Kidney (tissue), 13 donors: ENCODE measurements at regions not wholly inside any gene's neighbourhood (a gene's known extent, or its start where the extent isn't known, plus 50 kb on each side); places are given as distances from the start of the nearest gene placed in this dataset.

ENCODE experiments used
- DNase-seq, 5 donors: peaks; one replicate each; pipeline ENCODE4 v3.0.0-alpha.2; 2013 to 2020
- FAIRE-seq: peaks from 2 replicates; lab custom pipeline; 2012; peaks lifted over from hg19 to GRCh38; lab: Jason Lieb, UNC
- H3K27ac ChIP-seq, 2 donors: one replicate each; pipeline ENCODE4 v1.7.0; 2013; ENCODE audit warnings: low read depth in 2 of 2, low read length in 2 of 2, inconsistent platforms in 1 of 2
- H3K27me3 ChIP-seq: one replicate; pipeline ENCODE4 v1.7.1; 2013; ENCODE audit warnings: low read length, inconsistent platforms; ENCODE audit not compliant: control insufficient read depth, insufficient read depth
- H3K36me3 ChIP-seq, 3 donors: one replicate each; pipeline versions ENCODE4 v1.7.0 to v1.7.1; 2013; ENCODE audit warnings: low read length in 3 of 3, control low read depth in 1 of 3, inconsistent platforms in 1 of 3; ENCODE audit not compliant: insufficient read depth in 3 of 3, control insufficient read depth in 2 of 3
- H3K4me1 ChIP-seq, 3 donors: one replicate each; pipeline versions ENCODE4 v1.7.0 to v1.7.1; 2013; ENCODE audit warnings: low read length in 3 of 3, inconsistent platforms in 1 of 3, low read depth in 1 of 3; ENCODE audit not compliant: control insufficient read depth in 2 of 3, insufficient read depth in 2 of 3
- H3K4me3 ChIP-seq, 3 donors: one replicate each; pipeline versions ENCODE4 v1.7.0 to v1.8.1; 2013; ENCODE audit warnings: low read length in 3 of 3, control low read depth in 1 of 3, inconsistent platforms in 1 of 3
- H3K9ac ChIP-seq, 3 donors: one replicate each; pipeline versions ENCODE4 v1.7.0 to v1.7.1; 2013; ENCODE audit warnings: low read length in 3 of 3, control low read depth in 1 of 3, inconsistent platforms in 1 of 3
- H3K9me3 ChIP-seq, 3 donors: one replicate each; pipeline versions ENCODE4 v1.7.0 to v1.7.1; 2013; ENCODE audit warnings: low read length in 3 of 3, control low read depth in 1 of 3, inconsistent platforms in 1 of 3; ENCODE audit not compliant: control insufficient read depth in 2 of 3, insufficient read depth in 1 of 3
- CTCF ChIP-seq: IDR thresholded peaks from 3 replicates; pipeline ENCODE4 v1.5.1; 2012; ENCODE audit warnings: mild to moderate bottlenecking, moderate library complexity, borderline replicate concordance; ENCODE audit not compliant: insufficient read depth; ENCODE audit errors: extremely low read depth
- intact Hi-C: fragments of 100-400 bp; cut with DNase I; formaldehyde crosslinking; loops from one replicate; pipeline ENCODE4 v1.11.1; 2022
- donor health status: control.
- donor health status: control.
- donor health status: control.
- donor health status: control.
- donor health status: control.
- donor health status: DM: yes; HTN: yes; CAD: no.
- donor health status: Normal renal cell carcinoma (clear cell type).

DNA sequence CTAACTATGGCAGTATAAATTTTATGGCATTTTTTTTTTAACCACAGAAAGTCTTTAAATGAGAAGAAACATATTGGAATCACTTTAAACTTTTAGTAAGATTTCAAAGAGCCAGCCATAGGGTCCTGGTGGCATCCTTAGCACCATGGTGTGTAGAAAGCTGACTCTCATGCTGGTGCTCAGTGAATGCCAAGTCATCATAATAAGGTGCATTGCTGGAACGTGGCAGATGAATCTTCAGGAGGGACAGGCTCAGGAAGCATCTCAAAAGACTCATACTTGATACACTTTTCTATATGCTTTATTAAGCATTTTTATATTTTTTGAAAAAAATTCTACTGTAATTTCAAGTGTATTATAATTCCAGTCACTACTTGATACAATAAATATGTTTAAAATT lies 274.2 kb downstream of the ZIC4 start:
- no peaks in the 10 kb centered on the region for H3K4me1 ChIP-seq
- H3K4me3 ChIP-seq, result no peak overlapping the region
- no peaks in the 10 kb centered on the region for H3K9me3 ChIP-seq
- no peaks in the 10 kb centered on the region for H3K27me3 ChIP-seq
- FAIRE-seq (no peak), DNase-seq (no peak)
- intact Hi-C loops, result no loop called here
- no peak overlapping the region for H3K9ac ChIP-seq
- H3K36me3 ChIP-seq, result no peaks in the 10 kb centered on the region
- no peak for TF ChIP-seq CTCF
- no peak overlapping the region for H3K27ac ChIP-seq

DNA sequence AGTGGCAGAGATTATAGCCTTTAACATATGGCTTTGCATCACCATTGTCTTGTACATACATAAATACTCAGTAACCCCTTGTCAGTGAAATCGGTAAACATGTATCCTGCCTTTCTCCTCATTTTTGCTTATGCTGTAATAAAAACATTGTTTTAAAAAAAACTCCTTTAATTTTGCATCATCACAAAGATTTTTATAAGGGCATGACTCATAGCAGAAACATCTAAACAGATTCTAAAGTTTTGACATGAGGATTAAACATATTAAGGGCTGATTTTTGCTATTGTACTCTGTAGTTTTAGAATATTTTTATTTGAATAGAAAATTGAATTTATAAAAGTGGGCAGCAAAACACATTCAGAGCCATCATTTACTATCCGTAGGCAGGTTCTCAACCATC lies 275.9 kb downstream of the ZIC4 start:
- Histone ChIP-seq H3K4me1 (no peaks in the 10 kb centered on the region), H3K9ac (no peak overlapping the region), H3K27me3 (no peaks in the 10 kb centered on the region), H3K4me3 (no peak overlapping the region), H3K9me3 (no peaks in the 10 kb centered on the region), H3K27ac (no peak overlapping the region), H3K36me3 (no peaks in the 10 kb centered on the region)
- TF ChIP-seq CTCF, result no peak
- DNase-seq, result no peak
- FAIRE-seq, result no peak
- intact Hi-C loops, result no loop called here

DNA sequence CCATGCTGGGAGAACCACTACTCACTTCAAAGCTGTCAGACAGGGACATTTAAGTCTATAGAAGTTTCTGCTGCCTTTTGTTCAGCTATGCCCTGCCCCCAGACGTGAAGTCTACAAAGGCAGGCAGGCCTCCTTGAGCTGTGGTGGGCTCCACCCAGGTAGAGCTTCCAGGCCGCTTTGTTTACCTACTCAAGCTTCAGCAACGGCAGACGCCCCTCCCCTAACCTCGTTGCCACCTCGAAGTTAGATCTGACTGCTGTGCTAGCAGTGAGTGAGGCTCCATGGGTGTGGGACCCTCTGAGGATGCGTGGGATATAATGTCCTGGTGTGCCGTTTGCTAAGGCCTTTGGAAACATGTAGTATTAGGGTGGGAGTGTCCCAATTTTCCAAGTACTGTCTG lies 276.7 kb downstream of the ZIC4 start:
- no peak for DNase-seq
- Histone ChIP-seq H3K27me3 (no peaks in the 10 kb centered on the region), H3K4me3 (no peak overlapping the region), H3K9ac (no peak overlapping the region), H3K36me3 (no peaks in the 10 kb centered on the region), H3K9me3 (no peaks in the 10 kb centered on the region), H3K27ac (no peak overlapping the region), H3K4me1 (no peaks in the 10 kb centered on the region)
- TF ChIP-seq CTCF, result no peak
- no peak for FAIRE-seq
- intact Hi-C loops, result no loop called here

- Histone ChIP-seq H3K4me1 (no peaks in the 10 kb centered on the region), H3K9me3 (no peaks in the 10 kb centered on the region), H3K27me3 (no peaks in the 10 kb centered on the region), H3K27ac (no peak overlapping the region), H3K36me3 (no peaks in the 10 kb centered on the region), H3K9ac (no peak overlapping the region), H3K4me3 (no peak overlapping the region)
- intact Hi-C loops, result no loop called here
- TF ChIP-seq CTCF, result no peak
- DNase-seq (no peak), FAIRE-seq (no peak)
Measured at GRCh38 chr3:147122350-147122749, 284.0 kb downstream of the ZIC4 start.
